Endothelial cell of umbilical vein (primary cell): ENCODE measurements at regions not wholly inside any gene's neighbourhood (a gene's known extent, or its start where the extent isn't known, plus 50 kb on each side); places are given as distances from the start of the nearest gene placed in this dataset.

Experiments used
- EZH2 ChIP-seq: IDR thresholded peaks from 2 replicates; pipeline ENCODE4 v1.6.1; 2012; ENCODE audit warnings: borderline replicate concordance, low read depth, mild to moderate bottlenecking, moderate library complexity, low read length, inconsistent platforms; ENCODE audit not compliant: severe bottlenecking
- FOS ChIP-seq: IDR thresholded peaks from 2 replicates; pipeline ENCODE4 v1.6.1; 2011; ENCODE audit warnings: mild to moderate bottlenecking, low read length, moderate library complexity, borderline replicate concordance; ENCODE audit not compliant: insufficient read depth
- POLR2A ChIP-seq: IDR thresholded peaks from 2 replicates; pipeline ENCODE4 v1.6.1; 2012; ENCODE audit warnings: low read depth, mild to moderate bottlenecking, control low read depth, low read length
- TF ChIP-seq, protein P1 (sequence below), 2 donors: IDR thresholded peaks; 1 replicate in 1 of 2; 2 replicates in 1 of 2; pipeline ENCODE4 v1.5.1; 2011; ENCODE audit warnings: low read length in 2 of 2, mild to moderate bottlenecking in 2 of 2, moderate library complexity in 2 of 2, control low read depth in 1 of 2, inconsistent platforms in 1 of 2, low read depth in 1 of 2; ENCODE audit not compliant: insufficient read depth in 1 of 2; ENCODE audit errors: extremely low read depth in 1 of 2
- TF ChIP-seq, protein P2 (sequence below): IDR thresholded peaks from 2 replicates; pipeline ENCODE4 v1.6.1; 2011; ENCODE audit not compliant: insufficient read depth, insufficient read length

GRCh38 chr3:30166535-30166934 lies 439.9 kb upstream of the TGFBR2 start:
- TF ChIP-seq EZH2, result no peak
- TF ChIP-seq, protein P1, sequence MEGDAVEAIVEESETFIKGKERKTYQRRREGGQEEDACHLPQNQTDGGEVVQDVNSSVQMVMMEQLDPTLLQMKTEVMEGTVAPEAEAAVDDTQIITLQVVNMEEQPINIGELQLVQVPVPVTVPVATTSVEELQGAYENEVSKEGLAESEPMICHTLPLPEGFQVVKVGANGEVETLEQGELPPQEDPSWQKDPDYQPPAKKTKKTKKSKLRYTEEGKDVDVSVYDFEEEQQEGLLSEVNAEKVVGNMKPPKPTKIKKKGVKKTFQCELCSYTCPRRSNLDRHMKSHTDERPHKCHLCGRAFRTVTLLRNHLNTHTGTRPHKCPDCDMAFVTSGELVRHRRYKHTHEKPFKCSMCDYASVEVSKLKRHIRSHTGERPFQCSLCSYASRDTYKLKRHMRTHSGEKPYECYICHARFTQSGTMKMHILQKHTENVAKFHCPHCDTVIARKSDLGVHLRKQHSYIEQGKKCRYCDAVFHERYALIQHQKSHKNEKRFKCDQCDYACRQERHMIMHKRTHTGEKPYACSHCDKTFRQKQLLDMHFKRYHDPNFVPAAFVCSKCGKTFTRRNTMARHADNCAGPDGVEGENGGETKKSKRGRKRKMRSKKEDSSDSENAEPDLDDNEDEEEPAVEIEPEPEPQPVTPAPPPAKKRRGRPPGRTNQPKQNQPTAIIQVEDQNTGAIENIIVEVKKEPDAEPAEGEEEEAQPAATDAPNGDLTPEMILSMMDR (IDR thresholded peaks at IDR 0.05; ENCODE audit: extremely low read depth in 1 of 2, insufficient read depth in 1 of 2, low read depth in 1 of 2, low read length in 2 of 2), result no peak
- TF ChIP-seq, protein P2, sequence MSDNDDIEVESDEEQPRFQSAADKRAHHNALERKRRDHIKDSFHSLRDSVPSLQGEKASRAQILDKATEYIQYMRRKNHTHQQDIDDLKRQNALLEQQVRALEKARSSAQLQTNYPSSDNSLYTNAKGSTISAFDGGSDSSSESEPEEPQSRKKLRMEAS, result no peak
- TF ChIP-seq FOS, result no peak
- no peak for TF ChIP-seq POLR2A
